BE2C (cell line): ENCODE measurements at regions not wholly inside any gene's neighbourhood (a gene's known extent, or its start where the extent isn't known, plus 50 kb on each side); places are given as distances from the start of the nearest gene placed in this dataset.
A peak's percentile ranks its signal among the peaks of the same experiment; 100 is the strongest.

Experiments used
- DNase-seq: peaks from one replicate; pipeline ENCODE4 v3.0.0-alpha.2; 2020
- H3K27me3 ChIP-seq: fragments of 250-450 bp; sonication (Bioruptor Pico); 2 replicates; pipeline ENCODE4 v1.5.1; 2020; ENCODE audit warnings: mild to moderate bottlenecking
- H3K36me3 ChIP-seq: fragments of 250-450 bp; sonication (Bioruptor Pico); 2 replicates; pipeline ENCODE4 v1.5.1; 2020; ENCODE audit warnings: mild to moderate bottlenecking
- H3K4me1 ChIP-seq: fragments of 250-450 bp; sonication (Bioruptor Pico); 2 replicates; pipeline ENCODE4 v1.5.1; 2020
- H3K4me3 ChIP-seq: 2 replicates; pipeline ENCODE4 v1.5.1; 2011; ENCODE audit warnings: low read depth, low read length
- H3K9me3 ChIP-seq: fragments of 250-450 bp; sonication (Bioruptor Pico); 2 replicates; pipeline ENCODE4 v1.5.1; 2020
- TF ChIP-seq, protein P1 (sequence below): IDR thresholded peaks from 2 replicates; pipeline ENCODE4 v1.5.1; 2012; ENCODE audit warnings: mild to moderate bottlenecking, low read depth, low read length

DNA sequence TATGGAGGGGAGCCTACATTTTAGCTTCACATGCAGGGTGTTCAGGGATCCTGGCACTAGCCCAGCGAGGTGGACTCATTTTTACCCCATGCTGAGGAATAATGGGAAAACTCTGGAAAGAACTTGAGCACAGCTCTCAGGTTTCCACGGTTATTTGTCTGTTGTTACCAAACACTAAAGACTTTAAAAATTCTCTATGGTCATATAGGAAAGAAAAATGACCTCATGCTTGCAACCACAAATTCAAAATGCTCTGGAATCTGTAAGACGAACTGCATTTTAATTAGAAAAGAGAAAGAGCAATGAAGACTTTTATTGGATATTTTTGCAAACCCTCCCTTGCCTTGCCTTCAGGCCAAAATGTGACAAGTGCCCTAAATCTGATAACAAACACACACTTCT, 606.9 kb downstream of the EBF1 start:
- H3K36me3 ChIP-seq: no peaks in the 10 kb centered on the region
- peaks cover 1% of the 10 kb centered on the region for H3K4me1 ChIP-seq
- TF ChIP-seq, protein P1, sequence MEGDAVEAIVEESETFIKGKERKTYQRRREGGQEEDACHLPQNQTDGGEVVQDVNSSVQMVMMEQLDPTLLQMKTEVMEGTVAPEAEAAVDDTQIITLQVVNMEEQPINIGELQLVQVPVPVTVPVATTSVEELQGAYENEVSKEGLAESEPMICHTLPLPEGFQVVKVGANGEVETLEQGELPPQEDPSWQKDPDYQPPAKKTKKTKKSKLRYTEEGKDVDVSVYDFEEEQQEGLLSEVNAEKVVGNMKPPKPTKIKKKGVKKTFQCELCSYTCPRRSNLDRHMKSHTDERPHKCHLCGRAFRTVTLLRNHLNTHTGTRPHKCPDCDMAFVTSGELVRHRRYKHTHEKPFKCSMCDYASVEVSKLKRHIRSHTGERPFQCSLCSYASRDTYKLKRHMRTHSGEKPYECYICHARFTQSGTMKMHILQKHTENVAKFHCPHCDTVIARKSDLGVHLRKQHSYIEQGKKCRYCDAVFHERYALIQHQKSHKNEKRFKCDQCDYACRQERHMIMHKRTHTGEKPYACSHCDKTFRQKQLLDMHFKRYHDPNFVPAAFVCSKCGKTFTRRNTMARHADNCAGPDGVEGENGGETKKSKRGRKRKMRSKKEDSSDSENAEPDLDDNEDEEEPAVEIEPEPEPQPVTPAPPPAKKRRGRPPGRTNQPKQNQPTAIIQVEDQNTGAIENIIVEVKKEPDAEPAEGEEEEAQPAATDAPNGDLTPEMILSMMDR: no peak
- no peak for DNase-seq
- H3K4me3 ChIP-seq: no peak overlapping the region
- H3K27me3 ChIP-seq: no peaks in the 10 kb centered on the region
- no peaks in the 10 kb centered on the region for H3K9me3 ChIP-seq

- no peak for DNase-seq
- Histone ChIP-seq H3K27me3 (no peaks in the 10 kb centered on the region), H3K4me1 (peaks cover 6% of the 10 kb centered on the region), H3K36me3 (no peaks in the 10 kb centered on the region), H3K4me3 (no peak overlapping the region), H3K9me3 (no peaks in the 10 kb centered on the region)
- TF ChIP-seq, protein P1: no peak
Observed at GRCh38 chr5:158492136-158492535, 607.6 kb downstream of the EBF1 start.

DNA sequence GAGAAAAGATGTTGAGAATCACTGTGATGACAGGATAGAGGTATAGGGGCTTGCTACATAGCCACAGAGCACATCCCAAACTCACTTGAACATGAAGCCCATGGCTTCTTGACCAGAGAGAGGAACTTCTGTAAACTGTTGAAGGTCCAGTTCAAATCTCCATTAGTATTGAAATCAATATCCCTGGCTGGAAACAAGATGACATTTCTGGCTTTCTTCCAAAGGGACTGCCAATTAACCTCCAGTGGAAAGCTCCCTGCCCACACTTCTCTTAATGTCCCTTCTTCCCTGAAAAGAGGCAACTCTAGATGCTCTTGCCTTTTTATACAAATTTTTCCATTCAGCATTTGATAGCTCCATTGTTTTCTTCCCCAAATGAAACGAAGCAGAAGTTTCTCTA, 612.1 kb downstream of the EBF1 start:
- no peaks in the 10 kb centered on the region for H3K36me3 ChIP-seq
- no peak for DNase-seq
- peaks cover 28% of the 10 kb centered on the region for H3K4me1 ChIP-seq

DNA sequence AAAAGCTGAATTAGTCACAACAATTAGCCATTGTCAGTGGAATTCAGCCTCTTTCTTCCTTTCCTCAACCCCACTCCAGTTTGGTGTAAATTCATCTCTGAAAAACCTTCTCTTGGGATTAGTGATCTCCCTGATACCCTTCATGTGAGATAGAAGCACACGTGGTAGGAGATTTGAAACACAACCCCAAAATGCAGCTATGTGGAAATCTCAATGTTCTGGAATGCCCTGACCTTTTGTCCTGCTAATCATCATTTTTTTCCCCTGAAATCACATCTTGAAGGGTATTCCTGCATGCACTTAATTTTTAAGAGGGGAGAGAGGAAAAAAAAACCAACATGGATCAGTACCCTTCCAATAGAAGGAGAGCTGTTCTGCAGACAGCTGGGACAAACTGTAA, 612.6 kb downstream of the EBF1 start:
- Histone ChIP-seq H3K27me3 (no peaks in the 10 kb centered on the region), H3K4me1 (peaks cover 28% of the 10 kb centered on the region), H3K9me3 (no peaks in the 10 kb centered on the region), H3K4me3 (no peak overlapping the region), H3K36me3 (no peaks in the 10 kb centered on the region)
- TF ChIP-seq, protein P1: no peak
- no peak for DNase-seq

More for the DNA sequence above, 612.1 kb downstream of the EBF1 start:
- H3K4me3 ChIP-seq: no peak overlapping the region
- no peaks in the 10 kb centered on the region for H3K27me3 ChIP-seq
- TF ChIP-seq, protein P1: no peak
- no peaks in the 10 kb centered on the region for H3K9me3 ChIP-seq

- H3K36me3 ChIP-seq: no peaks in the 10 kb centered on the region
- H3K9me3 ChIP-seq: no peaks in the 10 kb centered on the region
- DNase-seq: no peak
- H3K4me1 ChIP-seq: peaks cover 28% of the 10 kb centered on the region
- H3K4me3 ChIP-seq: no peak overlapping the region
- H3K27me3 ChIP-seq: no peaks in the 10 kb centered on the region
- TF ChIP-seq, protein P1: no peak
Observed at GRCh38 chr5:158486566-158486965, 613.1 kb downstream of the EBF1 start.

DNA sequence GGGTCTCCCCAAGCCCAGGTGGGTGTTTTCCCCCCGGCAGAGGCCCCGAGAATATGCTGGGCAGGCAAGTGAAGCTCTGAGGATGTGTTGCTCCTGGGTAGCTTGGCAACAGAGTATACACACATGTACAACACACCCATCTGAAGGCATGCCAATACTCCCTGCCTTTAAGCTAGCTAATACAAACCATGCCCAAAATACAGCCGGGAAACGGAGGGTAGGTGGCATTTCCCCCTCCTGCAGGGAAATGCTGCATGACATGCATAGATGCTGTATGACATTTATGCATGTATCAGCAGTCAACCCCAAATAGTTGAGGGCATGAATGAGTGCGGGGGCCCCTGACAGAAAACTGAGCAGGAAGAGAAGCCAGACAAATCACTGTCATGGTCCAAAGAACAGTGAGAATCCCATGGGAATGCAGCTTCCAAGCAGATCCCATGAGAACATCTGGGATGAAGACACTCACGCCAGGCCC, 614.1 kb downstream of the EBF1 start:
- Histone ChIP-seq H3K27me3 (no peaks in the 10 kb centered on the region), H3K4me3 (no peak overlapping the region), H3K9me3 (no peaks in the 10 kb centered on the region), H3K36me3 (no peaks in the 10 kb centered on the region), H3K4me1 (peaks cover 28% of the 10 kb centered on the region)
- TF ChIP-seq, protein P1: no peak
- peak; percentile 45 for DNase-seq
